K562 (cell line): ENCODE measurements at regions not wholly inside any gene's neighbourhood (a gene's known extent, or its start where the extent isn't known, plus 50 kb on each side); places are given as distances from the start of the nearest gene placed in this dataset.

Experiments
- ATAC-seq: fragments of 200-7000 bp; cut with Tn5 transposase; 3 replicates; pipeline ENCODE4 v1.9.1; 2020; ENCODE audit warnings: moderate library complexity
- BruUV-seq: library from RNA; stranded (reverse); fragments of 400-500 nt; replicated peaks from 2 replicates; lab custom pipeline; 2021; lab: Mats Ljungman, UMichigan
- CTCF ChIA-PET: fragments of 300-600 bp; formaldehyde crosslinking; extraction: SDS; loops from one replicate; lab custom pipeline; 2021; ENCODE audit warnings: low intra/inter-chr PET ratio; lab: Yijun Ruan, JAX
- POLR2A ChIA-PET: fragments of 300-600, 350-650 bp; sonication (Branson Sonifier 250); formaldehyde crosslinking; extraction: SDS; loops from one replicate; lab custom pipeline; 2021; ENCODE audit warnings: antibody characterized with exemption, inconsistent platforms; lab: Yijun Ruan, JAX
- DNase-seq, 4 experiments: peaks; one replicate each; pipeline versions ENCODE4 v3.0.0 to v3.0.0-alpha.2; 2011 to 2018; ENCODE audit warnings: low spot score in 3 of 4, mixed read lengths in 3 of 4; ENCODE audit errors: extremely low read depth in 1 of 4
- FAIRE-seq: peaks from 2 replicates; lab custom pipeline; 2011; peaks lifted over from hg19 to GRCh38; lab: Jason Lieb, UNC
- H2AFZ ChIP-seq: 2 replicates; pipeline ENCODE4 v1.6.0; 2011; ENCODE audit warnings: low read depth, low read length, control low read depth, inconsistent platforms
- H3K27ac ChIP-seq: fragments of 200-600 bp; 3 replicates; pipeline ENCODE4 v1.8.0; 2011; ENCODE audit warnings: low read depth, mild to moderate bottlenecking, control low read depth, inconsistent platforms, low read length, moderate library complexity, mixed read lengths; ENCODE audit errors: extremely low read depth
- H3K27me3 ChIP-seq, 2 experiments: fragments of 300-600 bp in 1 of 2; 2 replicates in 1 of 2; 3 replicates in 1 of 2; pipeline versions ENCODE4 v1.6.0 to v1.8.0; 2011; ENCODE audit warnings: inconsistent platforms in 2 of 2, low read length in 2 of 2, mild to moderate bottlenecking in 1 of 2, mixed read lengths in 1 of 2, moderate library complexity in 1 of 2; ENCODE audit not compliant: control insufficient read depth in 2 of 2, insufficient read depth in 2 of 2
- H3K36me3 ChIP-seq: fragments of 300-600 bp; 3 replicates; pipeline ENCODE4 v1.8.0; 2011; ENCODE audit warnings: mild to moderate bottlenecking, low read length, inconsistent platforms; ENCODE audit not compliant: control insufficient read depth, insufficient read depth
- H3K4me1 ChIP-seq, 2 experiments: fragments of 200-600 bp in 1 of 2; replicated peaks in 1 of 2; 2 replicates in 1 of 2; 3 replicates in 1 of 2; pipeline versions ENCODE4 v1.5.1 to v1.8.0; 2011; ENCODE audit warnings: inconsistent platforms in 2 of 2, low read length in 2 of 2, mild to moderate bottlenecking in 1 of 2, mixed read lengths in 1 of 2, moderate library complexity in 1 of 2; ENCODE audit not compliant: control insufficient read depth in 2 of 2, insufficient read depth in 2 of 2
- H3K4me2 ChIP-seq: 2 replicates; pipeline ENCODE4 v1.6.1; 2011; ENCODE audit warnings: low read length, control low read depth, inconsistent platforms, mixed read lengths; ENCODE audit not compliant: insufficient read depth
- H3K4me3 ChIP-seq: fragments of 200-600 bp; sonication (generic), shearing (Covaris generic); 2 replicates; pipeline ENCODE4 v1.5.1; 2016; ENCODE audit warnings: control low read depth, inconsistent platforms
- H3K79me2 ChIP-seq: fragments of 200-600 bp; 3 replicates; pipeline ENCODE4 v1.8.0; 2011; ENCODE audit warnings: low read length, inconsistent platforms; ENCODE audit not compliant: control insufficient read depth, insufficient read depth
- H3K9ac ChIP-seq, 2 experiments: 2 replicates each; pipeline versions ENCODE4 v1.6.0 to v1.6.1; 2011; ENCODE audit warnings: low read depth in 2 of 2, low read length in 2 of 2, control low read depth in 1 of 2, inconsistent platforms in 1 of 2, mild to moderate bottlenecking in 1 of 2, mixed read lengths in 1 of 2; ENCODE audit not compliant: insufficient read depth in 1 of 2
- H3K9me1 ChIP-seq: one replicate; pipeline ENCODE4 v1.6.0; 2011; ENCODE audit warnings: inconsistent platforms, mild to moderate bottlenecking, low read length, moderate library complexity; ENCODE audit not compliant: control insufficient read depth, insufficient read depth
- H3K9me3 ChIP-seq: replicated peaks from 2 replicates; pipeline ENCODE4 v1.5.1; 2011; ENCODE audit warnings: low read depth, low read length, inconsistent platforms; ENCODE audit not compliant: control insufficient read depth, insufficient read depth
- H4K20me1 ChIP-seq: replicated peaks from 2 replicates; pipeline ENCODE4 v1.6.1; 2011; ENCODE audit warnings: low read length, inconsistent platforms, mixed read lengths; ENCODE audit not compliant: control insufficient read depth, insufficient read depth
- BCOR ChIP-seq: fragments of 450-650 bp; IDR thresholded peaks from 2 replicates; pipeline ENCODE4 v1.6.1; 2016
- ETS2 ChIP-seq: IDR thresholded peaks from 2 replicates; pipeline ENCODE4 v1.6.1; 2016; ENCODE audit warnings: borderline replicate concordance, missing genetic modification characterization, mild to moderate bottlenecking, moderate library complexity, missing compliant biosample characterization; ENCODE audit not compliant: poor library complexity, severe bottlenecking
- FOSL1 ChIP-seq: fragments of 200-800 bp; sonication (Bioruptor generic); conservative IDR thresholded peaks from 2 replicates; pipeline ENCODE4 v1.6.1; 2016; ENCODE audit warnings: missing genetic modification characterization, missing compliant biosample characterization
- FOXJ3 ChIP-seq: sonication (generic); formaldehyde crosslinking; IDR thresholded peaks from 2 replicates; pipeline ENCODE4 v1.4.0; 2020; ENCODE audit warnings: mild to moderate bottlenecking, missing genetic modification reagents
- KDM2B ChIP-seq: fragments of 250-450 bp; sonication (Bioruptor Pico); IDR thresholded peaks from 2 replicates; pipeline ENCODE4 v1.8.0; 2021; ENCODE audit warnings: mild to moderate bottlenecking, moderate library complexity
- NUFIP1 ChIP-seq: fragments of 450-650 bp; IDR thresholded peaks from 2 replicates; pipeline ENCODE4 v1.6.1; 2018; ENCODE audit not compliant: partially characterized antibody
- PPARD ChIP-seq: fragments of 250-450 bp; sonication (Bioruptor Pico); IDR thresholded peaks from 2 replicates; pipeline ENCODE4 v1.8.0; 2022; ENCODE audit warnings: inconsistent platforms, mild to moderate bottlenecking, moderate library complexity
- RFX7 ChIP-seq: fragments of 250-450 bp; sonication (Bioruptor Pico); IDR thresholded peaks from 2 replicates; pipeline ENCODE4 v1.5.1; 2021; ENCODE audit warnings: mild to moderate bottlenecking
- RNF2 ChIP-seq: sonication (generic); IDR thresholded peaks from 2 replicates; pipeline ENCODE4 v1.6.1; 2016
- SIN3B ChIP-seq: fragments of 450-650 bp; IDR thresholded peaks from 2 replicates; pipeline ENCODE4 v1.6.1; 2017; ENCODE audit warnings: low read depth, mild to moderate bottlenecking, moderate library complexity
- SRSF7 ChIP-seq: fragments of 200-400 bp; formaldehyde crosslinking; optimal IDR thresholded peaks from 2 replicates; pipeline ENCODE3; 2017; ENCODE audit warnings: mild to moderate bottlenecking, low read depth, low read length
- U2AF2 ChIP-seq: fragments of 200-400 bp; formaldehyde crosslinking; optimal IDR thresholded peaks from 2 replicates; pipeline ENCODE3; 2017; ENCODE audit warnings: low read depth, mild to moderate bottlenecking, low read length
- ZNF174 ChIP-seq: fragments of 250-450 bp; sonication (Bioruptor Pico); IDR thresholded peaks from 2 replicates; pipeline ENCODE4 v1.4.0; 2020; ENCODE audit warnings: mild to moderate bottlenecking
- ZNF311 ChIP-seq: fragments of 250-450 bp; sonication (Bioruptor Pico); IDR thresholded peaks from 2 replicates; pipeline ENCODE4 v1.4.0; 2020; ENCODE audit warnings: mild to moderate bottlenecking, moderate library complexity
- ZNF408 ChIP-seq: fragments of 250-450 bp; sonication (Bioruptor Pico); IDR thresholded peaks from 2 replicates; pipeline ENCODE4 v1.4.0; 2020; ENCODE audit warnings: low read depth, mild to moderate bottlenecking, moderate library complexity
- ZNF668 ChIP-seq: fragments of 250-450 bp; sonication (Bioruptor Pico); IDR thresholded peaks from 2 replicates; pipeline ENCODE4 v1.8.0; 2022; ENCODE audit warnings: mild to moderate bottlenecking, inconsistent platforms
- WGBS: fragments of 100-300 bp; shearing (Covaris generic); methylation state at CpG from one replicate; pipeline ENCODE4 v1.1.6; 2016; ENCODE audit warnings: low coverage, mixed read lengths; ENCODE audit not compliant: insufficient coverage; ENCODE audit errors: missing lambda C conversion rate; 5-methylcytosine and 5-hydroxymethylcytosine counted together
- in situ Hi-C: fragments of 300-500 bp; cut with MboI; formaldehyde crosslinking; loops from 4 replicates; pipeline ENCODE4 v1.15.0; 2018; ENCODE audit warnings: inconsistent platforms, mixed read lengths
- intact Hi-C: fragments of 100-400 bp; cut with micrococcal nuclease; formaldehyde crosslinking; loops from 2 replicates; pipeline ENCODE4 v1.14.2; 2022
- TF ChIP-seq, protein P1 (sequence below): fragments of 450-650 bp; formaldehyde crosslinking; conservative IDR thresholded peaks from 2 replicates; pipeline ENCODE4 v1.4.0; 2022; ENCODE audit warnings: mild to moderate bottlenecking, missing genetic modification characterization
- TF ChIP-seq, protein P2 (sequence below): IDR thresholded peaks from 2 replicates; pipeline ENCODE4 v1.6.1; 2016; ENCODE audit warnings: missing genetic modification characterization, missing compliant biosample characterization

DNA sequence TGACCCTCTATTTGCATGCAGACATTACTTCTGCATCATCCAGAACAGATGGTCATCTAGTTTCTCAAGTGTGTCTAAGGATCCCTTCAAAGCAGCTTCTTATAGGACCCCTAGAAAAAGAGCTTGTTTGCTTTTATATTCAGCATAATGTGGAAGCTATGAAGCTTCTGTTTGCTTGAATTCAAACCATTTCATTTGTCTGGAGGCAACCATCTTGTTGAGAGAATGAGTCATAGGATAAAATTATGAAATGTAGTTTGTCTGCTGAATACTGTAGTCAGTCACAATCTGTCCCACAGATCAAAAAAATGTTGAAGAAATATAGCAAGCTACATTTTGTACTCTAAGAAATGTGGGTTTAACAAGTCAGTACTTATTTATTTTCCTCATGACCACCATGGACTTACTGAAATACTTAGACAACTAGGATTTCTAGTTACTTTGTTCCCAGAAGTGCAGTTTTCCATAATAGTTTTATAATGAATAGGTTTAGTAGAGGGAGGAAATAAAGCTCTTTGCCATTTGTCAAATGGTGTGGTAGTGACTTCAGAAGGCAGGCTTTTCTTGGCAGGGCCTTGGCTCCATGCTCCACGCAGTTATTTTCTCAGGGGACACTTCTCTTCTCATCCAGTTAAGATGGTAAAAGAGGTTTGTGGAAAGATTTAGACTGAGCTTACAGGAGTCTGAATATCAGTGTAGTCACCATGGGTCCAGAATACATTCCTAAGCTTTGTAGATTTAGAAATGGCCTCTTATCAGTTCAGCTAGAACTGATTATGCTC lies 74.8 kb upstream of the DEPDC1 start (continued):
- TF ChIP-seq, protein P1, sequence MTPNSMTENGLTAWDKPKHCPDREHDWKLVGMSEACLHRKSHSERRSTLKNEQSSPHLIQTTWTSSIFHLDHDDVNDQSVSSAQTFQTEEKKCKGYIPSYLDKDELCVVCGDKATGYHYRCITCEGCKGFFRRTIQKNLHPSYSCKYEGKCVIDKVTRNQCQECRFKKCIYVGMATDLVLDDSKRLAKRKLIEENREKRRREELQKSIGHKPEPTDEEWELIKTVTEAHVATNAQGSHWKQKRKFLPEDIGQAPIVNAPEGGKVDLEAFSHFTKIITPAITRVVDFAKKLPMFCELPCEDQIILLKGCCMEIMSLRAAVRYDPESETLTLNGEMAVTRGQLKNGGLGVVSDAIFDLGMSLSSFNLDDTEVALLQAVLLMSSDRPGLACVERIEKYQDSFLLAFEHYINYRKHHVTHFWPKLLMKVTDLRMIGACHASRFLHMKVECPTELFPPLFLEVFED (CRISPR knock-in tag), result no peak
- TF ChIP-seq FOSL1 (tag), result no peak
- TF ChIP-seq ZNF668 (CRISPR knock-in tag), result no peak
- TF ChIP-seq RNF2, result no peak
- no peak for TF ChIP-seq ZNF311 (CRISPR knock-in tag)
- TF ChIP-seq RFX7 (CRISPR knock-in tag), result no peak
- TF ChIP-seq SIN3B, result no peak
- TF ChIP-seq ZNF408, result no peak
- no peak for TF ChIP-seq U2AF2
- no peak for TF ChIP-seq NUFIP1
- no peak for TF ChIP-seq KDM2B

DNA sequence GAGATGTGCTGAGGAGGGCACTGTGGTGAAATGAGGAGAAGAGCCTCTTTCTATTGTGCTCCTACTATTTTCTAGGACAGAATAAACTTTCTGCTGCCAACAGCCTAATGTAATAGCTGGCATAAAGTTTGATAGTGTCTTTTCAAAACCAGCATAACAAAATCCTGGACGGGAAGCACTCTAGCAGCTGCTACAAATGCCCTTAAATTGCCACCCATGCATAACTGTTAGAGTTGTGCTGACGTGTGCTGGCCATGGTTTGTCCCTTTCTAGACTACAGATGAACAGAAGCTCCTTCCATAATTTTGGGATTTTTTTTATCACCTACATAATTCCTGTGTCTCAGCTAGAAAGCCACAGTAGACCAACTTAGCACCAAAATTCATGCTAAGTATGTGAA lies 88.5 kb upstream of the DEPDC1 start:
- POLR2A ChIA-PET, result no interaction called here
- TF ChIP-seq, protein P2, sequence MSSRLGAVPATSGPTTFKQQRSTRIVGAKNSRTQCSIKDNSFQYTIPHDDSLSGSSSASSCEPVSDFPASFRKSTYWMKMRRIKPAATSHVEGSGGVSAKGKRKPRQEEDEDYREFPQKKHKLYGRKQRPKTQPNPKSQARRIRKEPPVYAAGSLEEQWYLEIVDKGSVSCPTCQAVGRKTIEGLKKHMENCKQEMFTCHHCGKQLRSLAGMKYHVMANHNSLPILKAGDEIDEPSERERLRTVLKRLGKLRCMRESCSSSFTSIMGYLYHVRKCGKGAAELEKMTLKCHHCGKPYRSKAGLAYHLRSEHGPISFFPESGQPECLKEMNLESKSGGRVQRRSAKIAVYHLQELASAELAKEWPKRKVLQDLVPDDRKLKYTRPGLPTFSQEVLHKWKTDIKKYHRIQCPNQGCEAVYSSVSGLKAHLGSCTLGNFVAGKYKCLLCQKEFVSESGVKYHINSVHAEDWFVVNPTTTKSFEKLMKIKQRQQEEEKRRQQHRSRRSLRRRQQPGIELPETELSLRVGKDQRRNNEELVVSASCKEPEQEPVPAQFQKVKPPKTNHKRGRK (tag), result no peak
- TF ChIP-seq ETS2 (no peak), FOXJ3 (CRISPR knock-in tag) (no peak), ZNF174 (CRISPR knock-in tag) (no peak), SRSF7 (no peak), BCOR (no peak), PPARD (CRISPR knock-in tag) (no peak)

More for the DNA sequence above, 88.5 kb upstream of the DEPDC1 start:
- in situ Hi-C loops, result no loop called here
- no peak for ATAC-seq
- BruUV-seq, result no TSS peak
- 0% methylated on average over 2 of the region's 2 CpGs for WGBS
- Histone ChIP-seq H3K27me3 (no peaks in the 10 kb centered on the region), H3K4me1 (no peaks in the 10 kb centered on the region), H3K79me2 (no peaks in the 10 kb centered on the region), H3K36me3 (no peaks in the 10 kb centered on the region), H2AFZ (no peak overlapping the region), H4K20me1 (no peaks in the 10 kb centered on the region), H3K4me3 (no peak overlapping the region), H3K27ac (no peak overlapping the region), H3K9me1 (no peaks in the 10 kb centered on the region), H3K9me3 (0 out of 2 replicates have a peak, but pooled peaks cover 2% of the 10 kb centered on the region), H3K4me2 (no peak overlapping the region), H3K9ac (no peak overlapping the region)
- no peak for FAIRE-seq
- no peak for DNase-seq
- intact Hi-C loops, result no loop called here
- CTCF ChIA-PET, result no interaction called here
